ENCODE measurements at regions not wholly inside any gene's neighbourhood (a gene's known extent, or its start where the extent isn't known, plus 50 kb on each side); places are given as distances from the start of the nearest gene placed in this dataset.
A peak's percentile ranks its signal among the peaks of the same experiment; 100 is the strongest.

DNA sequence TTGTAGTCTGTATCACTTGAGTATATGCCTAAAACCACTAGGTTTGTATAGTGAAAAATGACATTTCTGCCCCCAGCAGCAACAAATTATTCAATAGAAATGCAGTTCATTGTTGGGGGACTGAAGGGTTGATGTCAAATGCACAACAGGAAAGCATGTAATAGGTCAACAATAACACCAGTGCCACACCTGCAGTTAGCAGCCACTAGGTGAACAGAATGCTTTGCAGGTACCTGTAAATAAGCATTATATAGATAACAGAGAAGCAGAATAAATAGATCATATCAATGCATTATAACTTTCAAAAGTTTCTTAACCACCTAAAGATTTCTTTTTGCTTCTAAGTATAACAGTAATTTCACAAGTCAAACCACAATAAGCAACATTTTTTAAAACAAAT lies 435.9 kb upstream of the DMAC1 start:
- no peak for DNase-seq
- Histone ChIP-seq H3K9me3 (ENCODE audit: control insufficient read depth, low read depth, low read length) (no peaks in the 10 kb centered on the region), H3K27ac (ENCODE audit: low read length) (no peak overlapping the region), H3K36me3 (ENCODE audit: control insufficient read depth, insufficient read depth, low read length) (no peaks in the 10 kb centered on the region), H3K4me1 (ENCODE audit: control insufficient read depth, insufficient read depth, low read length) (no peaks in the 10 kb centered on the region), H3K4me3 (ENCODE audit: low read length) (no peak overlapping the region), H3K27me3 (ENCODE audit: control insufficient read depth, insufficient read depth, low read length) (no peaks in the 10 kb centered on the region)

GRCh38 chr9:8234316-8234715 lies 434.7 kb upstream of the DMAC1 start:
- no peaks in the 10 kb centered on the region for H3K27me3 ChIP-seq (ENCODE audit: control insufficient read depth, insufficient read depth, low read length)
- H3K36me3 ChIP-seq (ENCODE audit: control insufficient read depth, insufficient read depth, low read length): no peaks in the 10 kb centered on the region
- no peaks in the 10 kb centered on the region for H3K4me1 ChIP-seq (ENCODE audit: control insufficient read depth, insufficient read depth, low read length)
- WGBS (ENCODE audit: insufficient coverage, low lambda C conversion rate): 67% methylated on average over 1 of the region's 3 CpGs
- H3K27ac ChIP-seq (ENCODE audit: low read length): no peak overlapping the region
- no peak for DNase-seq
- no peaks in the 10 kb centered on the region for H3K9me3 ChIP-seq (ENCODE audit: control insufficient read depth, low read depth, low read length)
- H3K4me3 ChIP-seq (ENCODE audit: low read length): no peak overlapping the region

- Histone ChIP-seq H3K27me3 (ENCODE audit: control insufficient read depth, insufficient read depth, low read length) (no peaks in the 10 kb centered on the region), H3K27ac (ENCODE audit: low read length) (no peak overlapping the region)
These were observed 433.1 kb upstream of the DMAC1 start for GRCh38 chr9:8232726-8233125.

GRCh38 chr9:8229226-8229625 lies 429.6 kb upstream of the DMAC1 start:
- WGBS (ENCODE audit: insufficient coverage, low lambda C conversion rate): 86% methylated on average over 3 of the region's 4 CpGs
- no peak overlapping the region for H3K27ac ChIP-seq (ENCODE audit: low read length)
- no peak for DNase-seq

More at GRCh38 chr9:8232726-8233125, 433.1 kb upstream of the DMAC1 start:
- Histone ChIP-seq H3K9me3 (ENCODE audit: control insufficient read depth, low read depth, low read length) (no peaks in the 10 kb centered on the region), H3K4me3 (ENCODE audit: low read length) (no peak overlapping the region), H3K4me1 (ENCODE audit: control insufficient read depth, insufficient read depth, low read length) (no peaks in the 10 kb centered on the region), H3K36me3 (ENCODE audit: control insufficient read depth, insufficient read depth, low read length) (no peaks in the 10 kb centered on the region)
- WGBS (ENCODE audit: insufficient coverage, low lambda C conversion rate): no CpG with 5 or more reads among the region's 2 CpGs
- DNase-seq: no peak

DNA sequence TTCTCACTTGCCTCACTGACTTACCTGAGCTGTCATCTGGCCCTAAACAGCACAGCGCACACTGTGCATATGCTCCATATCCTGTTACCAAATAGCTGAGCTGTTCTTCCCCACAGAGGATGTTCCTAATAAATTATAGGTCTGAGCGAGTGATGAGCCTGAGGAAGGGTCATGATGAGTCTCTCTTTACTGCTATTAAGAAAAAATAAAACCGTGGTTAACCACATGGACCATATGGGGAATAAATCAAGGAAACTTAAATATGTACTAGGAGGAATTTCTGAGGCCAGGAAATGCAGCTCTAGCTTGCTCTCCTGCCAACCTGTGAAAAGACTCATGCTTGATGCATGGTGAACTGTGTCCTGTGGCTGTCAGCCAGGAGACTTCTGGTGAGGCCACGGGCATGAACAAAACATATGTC lies 424.8 kb upstream of the DMAC1 start:
- Histone ChIP-seq H3K9me3 (ENCODE audit: control insufficient read depth, low read depth, low read length) (no peaks in the 10 kb centered on the region), H3K4me1 (ENCODE audit: control insufficient read depth, insufficient read depth, low read length) (no peaks in the 10 kb centered on the region), H3K4me3 (ENCODE audit: low read length) (no peak overlapping the region), H3K27me3 (ENCODE audit: control insufficient read depth, insufficient read depth, low read length) (no peaks in the 10 kb centered on the region), H3K27ac (ENCODE audit: low read length) (no peak overlapping the region), H3K36me3 (ENCODE audit: control insufficient read depth, insufficient read depth, low read length) (no peaks in the 10 kb centered on the region)
- peak in 1 of 2 donors; percentile 4 for DNase-seq
- no CpG with 5 or more reads among the region's 4 CpGs for WGBS (ENCODE audit: insufficient coverage, low lambda C conversion rate)

More at GRCh38 chr9:8229226-8229625, 429.6 kb upstream of the DMAC1 start:
- H3K36me3 ChIP-seq (ENCODE audit: control insufficient read depth, insufficient read depth, low read length): no peaks in the 10 kb centered on the region
- H3K4me1 ChIP-seq (ENCODE audit: control insufficient read depth, insufficient read depth, low read length): no peaks in the 10 kb centered on the region
- no peak overlapping the region for H3K4me3 ChIP-seq (ENCODE audit: low read length)
- no peaks in the 10 kb centered on the region for H3K27me3 ChIP-seq (ENCODE audit: control insufficient read depth, insufficient read depth, low read length)
- no peaks in the 10 kb centered on the region for H3K9me3 ChIP-seq (ENCODE audit: control insufficient read depth, low read depth, low read length)

DNA sequence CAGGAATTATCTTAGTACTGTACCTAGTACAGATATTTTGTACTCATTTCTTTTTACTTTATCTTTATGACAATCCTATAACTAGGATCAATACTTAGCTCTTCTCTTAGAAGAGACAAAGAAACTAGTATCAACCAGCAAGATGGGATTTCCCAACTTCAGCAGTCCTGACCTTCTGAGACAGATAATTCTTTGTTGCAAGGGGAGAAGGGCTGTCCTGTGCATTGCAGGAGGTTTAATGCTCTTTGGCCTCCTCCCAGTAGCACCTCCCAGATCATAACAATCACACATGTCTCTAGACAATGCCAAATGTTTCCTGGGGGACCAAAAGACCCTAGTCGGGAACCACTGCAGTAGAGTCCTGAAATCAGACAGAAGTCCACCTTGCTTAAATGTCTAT lies 424.3 kb upstream of the DMAC1 start:
- DNase-seq: peak in 1 of 2 donors; percentile 39
- no peaks in the 10 kb centered on the region for H3K4me1 ChIP-seq (ENCODE audit: control insufficient read depth, insufficient read depth, low read length)
- WGBS (ENCODE audit: insufficient coverage, low lambda C conversion rate): no CpG with 5 or more reads among the region's 1 CpG
- no peak overlapping the region for H3K4me3 ChIP-seq (ENCODE audit: low read length)
- H3K36me3 ChIP-seq (ENCODE audit: control insufficient read depth, insufficient read depth, low read length): no peaks in the 10 kb centered on the region
- no peaks in the 10 kb centered on the region for H3K27me3 ChIP-seq (ENCODE audit: control insufficient read depth, insufficient read depth, low read length)
- H3K9me3 ChIP-seq (ENCODE audit: control insufficient read depth, low read depth, low read length): no peaks in the 10 kb centered on the region
- no peak overlapping the region for H3K27ac ChIP-seq (ENCODE audit: low read length)

- Histone ChIP-seq H3K27me3 (ENCODE audit: control insufficient read depth, insufficient read depth, low read length) (no peaks in the 10 kb centered on the region), H3K9me3 (ENCODE audit: control insufficient read depth, low read depth, low read length) (no peaks in the 10 kb centered on the region), H3K27ac (ENCODE audit: low read length) (no peak overlapping the region), H3K4me3 (ENCODE audit: low read length) (no peak overlapping the region), H3K4me1 (ENCODE audit: control insufficient read depth, insufficient read depth, low read length) (no peaks in the 10 kb centered on the region), H3K36me3 (ENCODE audit: control insufficient read depth, insufficient read depth, low read length) (no peaks in the 10 kb centered on the region)
- 100% methylated on average over 1 of the region's 4 CpGs for WGBS (ENCODE audit: insufficient coverage, low lambda C conversion rate)
- no peak for DNase-seq
These were observed 421.9 kb upstream of the DMAC1 start for GRCh38 chr9:8221462-8221861.

DNA sequence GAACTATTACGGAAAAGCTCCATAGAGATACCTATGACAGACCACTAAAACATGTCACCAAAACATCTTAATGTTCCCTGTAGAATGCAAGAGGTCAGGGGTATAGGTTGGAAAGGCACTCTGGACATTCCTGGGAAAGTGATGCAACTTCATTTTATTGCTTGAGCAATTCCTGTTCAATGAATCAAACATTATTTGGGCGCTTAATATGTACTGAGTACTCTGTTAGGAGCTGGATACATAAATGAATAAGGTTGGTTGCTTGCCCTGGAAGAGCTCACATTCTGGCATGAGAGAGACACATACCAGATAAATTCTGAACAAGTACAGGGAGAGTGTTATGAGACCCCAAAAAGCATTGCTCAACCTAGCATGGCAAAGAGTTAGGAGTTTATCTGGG lies 408.9 kb upstream of the DMAC1 start:
- H3K9me3 ChIP-seq (ENCODE audit: control insufficient read depth, low read depth, low read length): no peaks in the 10 kb centered on the region
- no CpG with 5 or more reads among the region's 2 CpGs for WGBS (ENCODE audit: insufficient coverage, low lambda C conversion rate)
- no peak overlapping the region for H3K4me3 ChIP-seq (ENCODE audit: low read length)
- no peak overlapping the region for H3K27ac ChIP-seq (ENCODE audit: low read length)
- no peaks in the 10 kb centered on the region for H3K36me3 ChIP-seq (ENCODE audit: control insufficient read depth, insufficient read depth, low read length)
- DNase-seq: no peak
- H3K27me3 ChIP-seq (ENCODE audit: control insufficient read depth, insufficient read depth, low read length): no peaks in the 10 kb centered on the region
- H3K4me1 ChIP-seq (ENCODE audit: control insufficient read depth, insufficient read depth, low read length): no peaks in the 10 kb centered on the region

DNA sequence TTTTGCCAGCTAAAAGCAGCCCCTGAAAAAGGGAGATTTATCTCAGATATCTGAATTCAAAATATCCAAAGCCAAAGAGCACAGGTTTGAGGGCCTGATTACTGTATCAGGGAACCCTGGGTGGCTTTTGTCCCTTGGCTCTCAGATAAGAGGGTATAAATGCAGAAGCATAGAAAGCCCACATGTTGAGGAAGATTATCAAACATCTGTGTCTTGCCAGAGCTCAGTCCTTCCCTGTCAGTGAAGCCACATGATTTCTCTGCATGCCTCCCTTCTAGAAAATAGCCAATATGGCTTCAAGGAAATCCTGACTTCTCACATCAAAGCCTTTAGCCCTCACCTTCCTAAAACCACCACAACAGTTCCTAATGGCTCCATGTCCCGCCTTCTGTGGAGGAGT lies 408.0 kb upstream of the DMAC1 start:
- no peak overlapping the region for H3K4me3 ChIP-seq (ENCODE audit: low read length)
- no peak overlapping the region for H3K27ac ChIP-seq (ENCODE audit: low read length)
- no CpG with 5 or more reads among the region's 1 CpG for WGBS (ENCODE audit: insufficient coverage, low lambda C conversion rate)
- no peak for DNase-seq
- no peaks in the 10 kb centered on the region for H3K36me3 ChIP-seq (ENCODE audit: control insufficient read depth, insufficient read depth, low read length)
- no peaks in the 10 kb centered on the region for H3K27me3 ChIP-seq (ENCODE audit: control insufficient read depth, insufficient read depth, low read length)
- H3K4me1 ChIP-seq (ENCODE audit: control insufficient read depth, insufficient read depth, low read length): no peaks in the 10 kb centered on the region
- H3K9me3 ChIP-seq (ENCODE audit: control insufficient read depth, low read depth, low read length): no peaks in the 10 kb centered on the region

DNA sequence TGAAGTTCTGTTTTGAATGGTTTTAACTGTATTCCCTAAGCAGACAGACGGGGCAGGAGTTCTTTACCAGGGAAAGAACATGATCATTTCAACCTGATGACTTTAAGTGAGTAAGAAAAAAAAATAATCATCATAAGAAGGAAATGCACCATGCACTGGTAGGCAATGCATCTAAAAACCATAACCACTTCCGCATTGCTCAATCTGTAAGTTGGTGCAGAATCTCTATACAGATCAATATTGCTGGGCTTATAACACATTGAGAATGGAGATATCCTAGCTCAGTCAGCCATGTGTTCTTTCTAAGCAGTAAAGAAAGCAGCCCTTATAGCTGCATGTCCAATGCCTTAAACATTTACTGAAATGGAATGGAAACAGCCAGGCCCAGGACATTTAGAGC lies 407.1 kb upstream of the DMAC1 start:
- WGBS (ENCODE audit: insufficient coverage, low lambda C conversion rate): 44% methylated on average over 1 of the region's 2 CpGs
- Histone ChIP-seq H3K27me3 (ENCODE audit: control insufficient read depth, insufficient read depth, low read length) (no peaks in the 10 kb centered on the region), H3K9me3 (ENCODE audit: control insufficient read depth, low read depth, low read length) (no peaks in the 10 kb centered on the region), H3K36me3 (ENCODE audit: control insufficient read depth, insufficient read depth, low read length) (no peaks in the 10 kb centered on the region), H3K4me3 (ENCODE audit: low read length) (no peak overlapping the region), H3K4me1 (ENCODE audit: control insufficient read depth, insufficient read depth, low read length) (no peaks in the 10 kb centered on the region), H3K27ac (ENCODE audit: low read length) (no peak overlapping the region)
- no peak for DNase-seq

- Histone ChIP-seq H3K27ac (ENCODE audit: low read length) (no peak overlapping the region), H3K36me3 (ENCODE audit: control insufficient read depth, insufficient read depth, low read length) (no peaks in the 10 kb centered on the region), H3K4me3 (ENCODE audit: low read length) (no peak overlapping the region), H3K27me3 (ENCODE audit: control insufficient read depth, insufficient read depth, low read length) (no peaks in the 10 kb centered on the region), H3K9me3 (ENCODE audit: control insufficient read depth, low read depth, low read length) (no peaks in the 10 kb centered on the region), H3K4me1 (ENCODE audit: control insufficient read depth, insufficient read depth, low read length) (no peaks in the 10 kb centered on the region)
- no peak for DNase-seq
These were observed 406.0 kb upstream of the DMAC1 start for GRCh38 chr9:8205576-8205975.
